ENCODE measurements at regions not wholly inside any gene's neighbourhood (a gene's known extent, or its start where the extent isn't known, plus 50 kb on each side); places are given as distances from the start of the nearest gene placed in this dataset.

DNA sequence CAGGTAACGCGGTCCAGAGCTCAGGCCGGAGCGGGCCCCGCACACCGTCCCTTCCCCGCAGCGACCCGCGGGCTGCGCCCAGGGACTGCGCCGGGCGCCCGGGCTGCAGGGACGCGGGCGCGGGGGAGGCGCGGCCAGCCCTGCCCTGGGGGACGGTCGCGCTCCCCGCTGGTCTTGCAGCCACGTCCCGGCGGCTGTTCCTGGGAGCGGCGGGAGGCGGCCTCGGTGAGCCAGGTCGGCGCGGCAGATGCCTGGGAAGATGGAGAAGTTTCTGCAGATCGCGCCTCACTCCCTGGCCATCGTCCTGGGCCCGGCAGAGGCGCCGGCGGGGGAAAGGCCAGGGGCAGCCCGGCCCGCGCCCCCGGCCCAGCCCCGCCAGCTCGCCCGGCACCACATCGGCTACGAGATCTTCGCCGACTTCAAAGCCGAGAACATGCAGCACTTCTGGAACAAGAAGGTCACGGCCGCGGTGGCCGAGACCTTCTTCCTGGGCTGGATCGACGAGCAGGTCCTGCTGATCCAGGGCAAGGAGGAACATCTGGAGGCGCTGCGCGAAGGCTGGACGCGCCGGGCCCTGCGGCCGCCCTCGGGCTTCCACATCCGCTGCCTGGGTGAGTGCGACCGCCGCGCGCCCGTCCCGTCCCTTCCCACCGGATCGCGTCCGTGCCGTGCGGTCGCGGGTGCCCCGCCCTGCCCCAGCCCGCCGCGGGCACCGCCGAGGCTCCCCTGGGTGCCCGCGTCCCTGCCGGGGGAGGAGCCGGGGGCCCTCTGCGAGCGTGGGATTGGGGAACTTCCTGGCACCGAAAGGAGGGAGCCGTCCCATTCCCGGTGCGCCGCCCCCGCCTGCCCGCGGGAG is 107.4 kb upstream of the STOX2 start:
- peak overlapping the region; percentile 35 for H3K4me3 ChIP-seq (ENCODE audit: low read depth, low read length)
- in situ Hi-C loops (cut with HindIII; ENCODE audit: low sequenced_read_pairs): no loop called here
- DNase-seq (ENCODE audit: low read depth): no peak
- TF ChIP-seq, protein P1, sequence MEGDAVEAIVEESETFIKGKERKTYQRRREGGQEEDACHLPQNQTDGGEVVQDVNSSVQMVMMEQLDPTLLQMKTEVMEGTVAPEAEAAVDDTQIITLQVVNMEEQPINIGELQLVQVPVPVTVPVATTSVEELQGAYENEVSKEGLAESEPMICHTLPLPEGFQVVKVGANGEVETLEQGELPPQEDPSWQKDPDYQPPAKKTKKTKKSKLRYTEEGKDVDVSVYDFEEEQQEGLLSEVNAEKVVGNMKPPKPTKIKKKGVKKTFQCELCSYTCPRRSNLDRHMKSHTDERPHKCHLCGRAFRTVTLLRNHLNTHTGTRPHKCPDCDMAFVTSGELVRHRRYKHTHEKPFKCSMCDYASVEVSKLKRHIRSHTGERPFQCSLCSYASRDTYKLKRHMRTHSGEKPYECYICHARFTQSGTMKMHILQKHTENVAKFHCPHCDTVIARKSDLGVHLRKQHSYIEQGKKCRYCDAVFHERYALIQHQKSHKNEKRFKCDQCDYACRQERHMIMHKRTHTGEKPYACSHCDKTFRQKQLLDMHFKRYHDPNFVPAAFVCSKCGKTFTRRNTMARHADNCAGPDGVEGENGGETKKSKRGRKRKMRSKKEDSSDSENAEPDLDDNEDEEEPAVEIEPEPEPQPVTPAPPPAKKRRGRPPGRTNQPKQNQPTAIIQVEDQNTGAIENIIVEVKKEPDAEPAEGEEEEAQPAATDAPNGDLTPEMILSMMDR (IDR thresholded peaks at IDR 0.05; ENCODE audit: low read depth, low read length, missing control alignments): no peak

DNA sequence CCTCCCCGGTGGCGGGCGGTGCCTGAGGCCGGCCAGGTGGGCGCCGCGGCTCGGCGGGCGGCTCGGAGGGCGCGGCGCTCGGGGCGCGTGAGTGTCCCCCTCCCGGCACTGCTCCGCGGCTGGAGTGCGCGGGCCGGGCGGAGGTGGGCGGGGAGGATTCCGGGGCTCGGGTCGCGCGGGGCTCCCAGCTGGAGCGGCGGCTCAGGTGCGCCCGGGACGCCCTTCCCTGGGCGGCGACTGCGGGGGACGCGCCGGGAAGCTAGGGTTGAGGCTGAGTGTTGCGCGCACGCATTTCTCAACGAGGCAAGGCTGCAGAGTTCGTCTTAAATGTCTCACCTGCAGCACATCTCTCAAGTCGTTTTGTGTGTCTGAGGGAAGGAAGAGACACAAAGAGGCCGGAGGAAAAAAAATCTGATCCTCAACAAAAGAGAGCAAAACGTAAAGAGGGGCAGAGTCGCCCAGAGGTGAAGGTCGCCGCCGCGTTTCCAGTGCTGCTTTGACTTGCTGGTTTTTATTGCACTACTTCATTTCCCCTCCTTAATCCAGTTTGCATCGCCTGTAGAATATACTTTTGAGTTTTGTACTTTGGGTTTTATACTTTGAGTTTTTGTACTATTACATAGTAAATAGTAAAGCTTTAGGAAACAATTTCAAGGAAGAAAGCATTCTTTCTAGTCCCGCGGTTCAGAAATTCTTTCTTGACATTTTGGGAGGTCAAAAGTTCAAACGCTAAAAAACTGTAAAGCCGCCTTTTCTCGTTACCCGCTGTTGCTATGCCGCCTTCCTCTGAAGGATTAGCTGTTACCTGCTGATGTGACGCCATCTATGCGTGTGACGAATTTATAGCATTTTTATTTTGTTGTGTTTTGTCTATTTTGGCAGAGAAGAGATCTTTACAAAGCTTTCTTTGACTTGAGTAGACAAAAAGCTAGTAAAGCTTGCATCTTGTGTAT is 106.5 kb upstream of the STOX2 start:
- DNase-seq (ENCODE audit: low read depth): no peak
- H3K4me3 ChIP-seq (ENCODE audit: low read depth, low read length): peak overlapping the region; percentile 35
- in situ Hi-C loops (cut with HindIII; ENCODE audit: low sequenced_read_pairs): no loop called here
- TF ChIP-seq, protein P1 (IDR thresholded peaks at IDR 0.05; ENCODE audit: low read depth, low read length, missing control alignments): no peak

DNA sequence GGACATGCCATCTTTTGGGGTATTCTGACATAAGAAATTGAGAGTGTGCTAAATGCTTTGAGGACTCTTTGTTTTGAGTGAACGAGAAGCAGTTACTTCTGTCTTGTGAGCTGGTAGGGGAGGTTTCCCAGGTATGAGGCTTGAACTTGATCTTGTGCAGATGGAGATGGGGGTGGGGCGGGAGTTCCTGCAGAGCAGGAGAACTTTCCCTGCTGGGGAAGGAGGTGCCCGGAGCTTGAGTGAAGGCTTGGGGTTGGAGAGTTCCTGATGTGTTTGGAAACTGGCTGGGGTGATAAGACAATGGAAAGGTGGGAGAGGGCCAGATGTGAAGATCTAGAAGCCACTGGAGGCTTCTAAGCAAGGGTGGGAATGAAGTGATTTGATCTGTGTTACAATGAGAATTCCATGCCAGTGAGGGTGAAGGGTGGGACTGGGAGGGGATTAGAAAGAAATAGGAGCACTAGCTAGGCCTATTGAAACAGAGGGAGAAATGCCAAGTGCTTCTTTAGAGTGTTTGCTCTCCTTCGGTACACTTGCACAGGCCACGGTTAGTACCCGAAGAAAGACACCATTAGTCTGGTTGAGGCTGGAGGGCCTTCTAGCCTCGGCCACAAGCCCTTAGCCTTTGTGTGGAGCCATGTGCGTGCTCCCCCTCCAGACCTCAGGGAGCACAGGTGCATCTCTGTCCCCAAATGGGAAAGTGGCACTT is 103.5 kb upstream of the STOX2 start:
- DNase-seq (ENCODE audit: low read depth): no peak
- H3K4me3 ChIP-seq (ENCODE audit: low read depth, low read length): no peak overlapping the region
- TF ChIP-seq, protein P1 (IDR thresholded peaks at IDR 0.05; ENCODE audit: low read depth, low read length, missing control alignments): no peak
- in situ Hi-C loops (cut with HindIII; ENCODE audit: low sequenced_read_pairs): no loop called here

DNA sequence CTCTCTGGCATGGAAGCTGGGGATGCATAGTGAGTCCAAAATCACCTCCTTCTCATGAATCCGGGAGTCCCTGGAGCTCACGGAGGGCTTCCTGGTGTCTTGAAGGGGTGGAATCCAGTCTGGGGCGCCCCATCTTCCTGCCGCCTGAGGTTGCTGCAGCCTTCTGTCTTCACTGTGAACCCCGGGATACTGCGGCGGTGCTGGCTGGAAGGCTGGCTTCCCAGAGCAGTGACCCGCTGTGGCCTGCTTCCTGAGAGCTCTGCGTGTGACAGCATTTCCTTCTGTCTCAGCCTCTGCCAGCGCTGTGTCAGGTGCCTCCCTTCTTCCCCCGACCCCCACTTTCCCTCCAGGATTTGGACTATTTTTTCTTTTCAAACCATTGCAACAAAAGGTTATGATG is 98.8 kb upstream of the STOX2 start:
- in situ Hi-C loops (cut with HindIII; ENCODE audit: low sequenced_read_pairs): no loop called here
- TF ChIP-seq, protein P1 (IDR thresholded peaks at IDR 0.05; ENCODE audit: low read depth, low read length, missing control alignments): no peak
- no peak for DNase-seq (ENCODE audit: low read depth)
- H3K4me3 ChIP-seq (ENCODE audit: low read depth, low read length): no peak overlapping the region

DNA sequence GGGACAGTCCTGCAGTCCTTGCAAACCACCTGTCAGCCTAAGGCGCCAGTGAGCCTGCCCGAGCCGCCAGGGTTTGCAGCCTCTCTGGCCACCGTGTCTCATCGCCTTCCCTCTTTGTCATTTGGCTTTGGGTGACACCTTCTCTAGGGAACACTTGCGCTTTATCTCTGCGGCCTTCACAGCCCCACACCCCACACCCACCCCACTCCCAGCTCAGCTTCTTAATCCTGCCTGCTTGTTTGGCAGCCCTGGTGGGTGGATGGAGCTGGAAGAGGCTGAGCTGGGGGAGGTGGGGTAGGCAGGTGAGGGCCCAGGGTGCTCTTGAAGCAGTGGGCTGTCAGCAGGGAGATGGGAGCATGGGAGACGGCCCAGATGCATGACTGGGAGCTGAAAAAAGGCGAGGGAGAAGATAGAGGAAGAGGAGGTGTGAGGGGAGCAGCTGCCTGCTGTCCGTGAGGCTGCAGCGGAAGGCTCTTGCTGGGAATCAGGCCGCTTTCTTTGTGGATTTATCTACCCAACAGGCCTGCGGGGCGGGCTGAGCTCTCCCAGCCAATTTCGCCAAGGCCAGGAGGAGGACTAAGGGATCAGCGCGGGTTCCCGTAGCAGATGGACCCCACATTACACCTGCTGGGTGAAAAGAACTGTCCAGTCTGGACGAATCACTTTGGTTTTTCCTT is 97.5 kb upstream of the STOX2 start:
- no peak overlapping the region for H3K4me3 ChIP-seq (ENCODE audit: low read depth, low read length)
- in situ Hi-C loops (cut with HindIII; ENCODE audit: low sequenced_read_pairs): no loop called here
- TF ChIP-seq, protein P1 (IDR thresholded peaks at IDR 0.05; ENCODE audit: low read depth, low read length, missing control alignments): no peak
- no peak for DNase-seq (ENCODE audit: low read depth)

Data from astrocyte of the cerebellum (primary cell).